ENCODE measurements at regions not wholly inside any gene's neighbourhood (a gene's known extent, or its start where the extent isn't known, plus 50 kb on each side); places are given as distances from the start of the nearest gene placed in this dataset.
A peak's percentile ranks its signal among the peaks of the same experiment; 100 is the strongest.

DNA sequence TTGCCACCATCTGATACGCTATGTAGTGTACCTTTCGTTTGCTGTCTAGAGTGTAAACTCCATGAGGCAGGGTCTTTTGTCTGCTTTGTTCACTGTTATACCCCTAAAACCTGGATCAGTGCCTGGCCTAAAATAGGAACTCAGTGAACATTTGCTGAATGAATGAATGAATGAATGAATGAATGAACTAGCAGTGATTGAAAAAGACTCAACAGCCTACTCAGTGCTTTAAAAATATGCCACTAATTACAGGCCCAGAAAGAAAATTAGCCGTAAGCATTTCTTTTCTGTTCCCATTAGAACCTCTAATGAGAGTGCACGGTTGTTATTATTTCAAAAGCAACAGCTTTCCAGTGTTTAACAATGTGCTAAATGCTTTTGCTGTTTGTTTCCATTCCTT, 69.3 kb upstream of the SYT6 start:
- Histone ChIP-seq H3K36me3 (ENCODE audit: control insufficient read depth in 1 of 2, insufficient read depth in 2 of 2, low read length in 2 of 2) (no peaks in the 10 kb centered on the region), H3K9me3 (ENCODE audit: control insufficient read depth in 1 of 2, low read length in 2 of 2) (no peaks in the 10 kb centered on the region), H3K4me1 (ENCODE audit: control insufficient read depth in 1 of 2, insufficient read depth in 2 of 2, low read length in 2 of 2) (peaks cover 0 to 5% of the 10 kb centered on the region in 2 donors), H3K27ac (ENCODE audit: low read depth, low read length) (no peak overlapping the region), H3K4me3 (ENCODE audit: low read depth in 1 of 2, low read length in 2 of 2) (no peak overlapping the region), H3K27me3 (ENCODE audit: control insufficient read depth in 1 of 2, insufficient read depth in 2 of 2, low read length in 2 of 2) (no peaks in the 10 kb centered on the region), H3K9ac (ENCODE audit: low read depth in 1 of 2, low read length in 2 of 2) (no peak overlapping the region)

DNA sequence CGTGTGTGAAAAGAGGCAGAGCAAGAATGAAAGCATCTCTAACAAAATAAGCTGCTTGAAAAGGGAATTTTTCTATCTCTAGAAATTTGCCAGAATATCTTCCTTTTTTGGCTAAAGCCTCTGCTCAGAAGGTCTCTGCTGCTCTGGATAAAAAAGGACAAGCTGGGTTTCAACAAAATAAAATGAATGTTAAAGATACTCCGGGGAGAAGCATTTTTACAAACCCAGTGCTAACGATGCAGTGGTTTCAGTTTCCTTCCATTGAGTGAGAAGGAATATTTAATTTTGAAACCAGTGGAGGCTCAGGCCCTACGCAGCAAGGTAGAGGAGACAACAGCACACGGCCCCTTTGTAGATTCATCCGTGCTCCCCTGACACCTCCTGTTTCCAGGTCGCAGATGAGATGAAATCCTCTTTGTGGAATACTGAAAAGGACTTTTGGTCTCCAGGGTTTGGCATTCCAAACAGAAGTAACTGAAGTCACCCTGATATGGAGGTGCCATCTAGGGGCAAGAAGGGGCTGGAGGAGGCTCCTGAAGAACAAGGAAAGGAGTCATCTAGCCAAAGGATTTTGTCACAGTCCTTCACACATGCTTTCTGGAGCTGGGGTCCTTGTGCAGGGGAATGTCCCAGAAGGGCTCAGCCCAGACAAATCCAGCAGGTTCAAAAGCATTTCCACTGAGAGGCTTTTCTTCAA, 65.7 kb upstream of the SYT6 start:
- H3K9ac ChIP-seq (ENCODE audit: low read depth in 1 of 2, low read length in 2 of 2), result no peak overlapping the region
- no peaks in the 10 kb centered on the region for H3K27me3 ChIP-seq (ENCODE audit: control insufficient read depth in 1 of 2, insufficient read depth in 2 of 2, low read length in 2 of 2)
- H3K27ac ChIP-seq (ENCODE audit: low read depth, low read length), result no peak overlapping the region
- peak overlapping the region in 1 of 2 donors; percentile 5 for H3K4me3 ChIP-seq (ENCODE audit: low read depth in 1 of 2, low read length in 2 of 2)
- H3K4me1 ChIP-seq (ENCODE audit: control insufficient read depth in 1 of 2, insufficient read depth in 2 of 2, low read length in 2 of 2), result peaks cover 0 to 5% of the 10 kb centered on the region in 2 donors
- H3K36me3 ChIP-seq (ENCODE audit: control insufficient read depth in 1 of 2, insufficient read depth in 2 of 2, low read length in 2 of 2), result no peaks in the 10 kb centered on the region
- no peaks in the 10 kb centered on the region for H3K9me3 ChIP-seq (ENCODE audit: control insufficient read depth in 1 of 2, low read length in 2 of 2)

DNA sequence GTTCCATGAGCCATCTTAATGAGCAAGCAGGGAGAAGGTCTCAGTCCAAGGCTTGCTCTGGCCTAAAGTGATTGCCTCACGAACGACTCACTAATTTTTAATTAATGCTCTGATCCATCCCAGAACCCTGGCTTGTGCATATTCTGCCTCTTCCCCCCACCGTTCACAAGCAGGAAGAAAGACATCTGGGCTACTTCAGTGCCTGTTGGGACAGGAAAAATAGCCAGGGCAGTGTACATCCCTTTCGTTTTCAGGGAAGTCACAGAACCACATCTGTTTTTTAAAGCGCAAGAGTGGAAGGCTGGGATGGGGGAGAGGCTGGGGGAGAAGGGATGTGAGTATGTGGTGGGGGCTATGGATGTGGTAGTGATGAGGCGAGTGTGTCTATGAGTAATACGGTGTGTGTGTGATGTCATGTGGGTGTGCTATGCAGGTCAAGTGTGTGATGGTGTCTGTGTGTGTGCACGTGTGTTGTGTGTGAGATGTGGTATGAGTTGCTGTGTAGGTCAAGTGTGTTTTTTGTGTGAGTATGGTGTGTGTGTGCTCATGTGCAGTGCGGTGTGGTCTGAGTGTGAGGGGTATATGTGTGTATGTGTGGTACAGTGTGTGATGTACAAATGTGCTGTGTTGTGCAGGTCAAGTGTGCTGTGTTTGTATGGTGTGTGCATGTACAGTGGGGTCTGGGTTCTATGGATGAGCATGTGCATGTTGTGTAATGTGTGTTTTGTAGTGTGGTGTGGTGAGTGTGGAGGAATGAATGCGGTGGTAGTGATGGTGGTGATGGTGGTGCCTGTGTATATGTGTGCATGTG, 64.9 kb upstream of the SYT6 start:
- H3K9me3 ChIP-seq (ENCODE audit: control insufficient read depth in 1 of 2, low read length in 2 of 2), result no peaks in the 10 kb centered on the region
- peaks cover 0 to 5% of the 10 kb centered on the region in 2 donors for H3K4me1 ChIP-seq (ENCODE audit: control insufficient read depth in 1 of 2, insufficient read depth in 2 of 2, low read length in 2 of 2)
- no peak overlapping the region for H3K27ac ChIP-seq (ENCODE audit: low read depth, low read length)
- peak overlapping the region in 1 of 2 donors; percentile 5 for H3K4me3 ChIP-seq (ENCODE audit: low read depth in 1 of 2, low read length in 2 of 2)
- no peaks in the 10 kb centered on the region for H3K27me3 ChIP-seq (ENCODE audit: control insufficient read depth in 1 of 2, insufficient read depth in 2 of 2, low read length in 2 of 2)
- H3K36me3 ChIP-seq (ENCODE audit: control insufficient read depth in 1 of 2, insufficient read depth in 2 of 2, low read length in 2 of 2), result no peaks in the 10 kb centered on the region
- no peak overlapping the region for H3K9ac ChIP-seq (ENCODE audit: low read depth in 1 of 2, low read length in 2 of 2)

DNA sequence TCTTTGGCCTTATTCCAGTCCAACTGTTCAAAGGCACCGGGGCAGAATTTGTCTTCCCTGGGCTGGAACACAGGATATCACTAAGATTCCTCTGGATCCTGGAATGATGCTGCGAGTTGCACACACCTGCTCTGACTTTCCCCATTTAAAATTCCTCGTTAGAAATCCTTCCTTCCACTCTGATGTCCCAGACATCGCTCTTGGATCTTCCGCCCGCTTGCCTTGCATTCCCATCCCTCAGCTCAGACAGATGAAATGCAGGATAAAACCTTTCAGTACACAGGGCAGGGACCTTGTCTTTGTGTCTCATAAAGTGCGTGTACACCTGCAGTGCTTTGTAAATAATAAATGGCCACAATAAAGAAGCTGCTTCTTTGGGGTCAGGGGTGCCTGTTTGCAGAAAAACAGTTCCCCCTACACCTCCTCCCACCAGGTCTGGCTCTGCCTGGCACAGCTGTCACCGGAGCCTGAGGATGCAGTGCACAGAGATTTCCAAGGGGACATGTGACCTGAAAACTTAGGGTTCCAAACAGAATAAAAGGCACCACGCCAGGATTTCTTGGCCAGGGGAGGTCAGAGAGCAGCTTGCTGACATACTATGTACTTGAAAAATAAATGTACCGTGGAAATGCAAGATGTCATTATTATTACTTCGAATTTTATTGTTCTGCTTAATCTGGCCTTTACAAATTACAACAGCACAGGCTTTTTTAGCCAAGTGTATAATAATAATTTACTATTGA, 62.9 kb upstream of the SYT6 start:
- no peaks in the 10 kb centered on the region for H3K27me3 ChIP-seq (ENCODE audit: control insufficient read depth in 1 of 2, insufficient read depth in 2 of 2, low read length in 2 of 2)
- H3K9me3 ChIP-seq (ENCODE audit: control insufficient read depth in 1 of 2, low read length in 2 of 2), result no peaks in the 10 kb centered on the region
- H3K9ac ChIP-seq (ENCODE audit: low read depth in 1 of 2, low read length in 2 of 2), result no peak overlapping the region
- no peaks in the 10 kb centered on the region for H3K36me3 ChIP-seq (ENCODE audit: control insufficient read depth in 1 of 2, insufficient read depth in 2 of 2, low read length in 2 of 2)
- peaks cover 0 to 5% of the 10 kb centered on the region in 2 donors for H3K4me1 ChIP-seq (ENCODE audit: control insufficient read depth in 1 of 2, insufficient read depth in 2 of 2, low read length in 2 of 2)
- H3K27ac ChIP-seq (ENCODE audit: low read depth, low read length), result no peak overlapping the region
- H3K4me3 ChIP-seq (ENCODE audit: low read depth in 1 of 2, low read length in 2 of 2), result no peak overlapping the region

DNA sequence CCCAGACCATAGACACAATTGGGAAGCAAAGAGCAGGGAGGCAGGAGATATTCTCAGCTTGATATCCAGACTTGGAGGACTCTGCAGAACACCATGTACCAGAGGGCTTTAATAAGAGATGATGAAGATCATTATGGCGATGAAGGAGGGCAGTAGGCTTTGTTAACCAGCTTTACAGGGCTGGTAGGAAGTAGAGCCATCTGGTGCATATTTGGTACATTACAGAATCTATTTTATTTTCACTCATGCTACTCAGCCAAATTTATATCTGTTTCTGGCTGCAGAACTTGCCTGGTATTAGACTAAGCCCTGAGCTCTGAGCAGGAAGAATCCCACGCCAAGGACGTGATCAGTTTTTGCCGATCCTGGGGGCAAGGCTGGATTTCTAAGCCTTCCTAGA, 61.8 kb upstream of the SYT6 start:
- Histone ChIP-seq H3K27me3 (ENCODE audit: control insufficient read depth in 1 of 2, insufficient read depth in 2 of 2, low read length in 2 of 2) (no peaks in the 10 kb centered on the region), H3K4me1 (ENCODE audit: control insufficient read depth in 1 of 2, insufficient read depth in 2 of 2, low read length in 2 of 2) (peaks cover 0 to 5% of the 10 kb centered on the region in 2 donors), H3K27ac (ENCODE audit: low read depth, low read length) (no peak overlapping the region), H3K36me3 (ENCODE audit: control insufficient read depth in 1 of 2, insufficient read depth in 2 of 2, low read length in 2 of 2) (no peaks in the 10 kb centered on the region), H3K4me3 (ENCODE audit: low read depth in 1 of 2, low read length in 2 of 2) (no peak overlapping the region), H3K9me3 (ENCODE audit: control insufficient read depth in 1 of 2, low read length in 2 of 2) (no peaks in the 10 kb centered on the region), H3K9ac (ENCODE audit: low read depth in 1 of 2, low read length in 2 of 2) (no peak overlapping the region)

DNA sequence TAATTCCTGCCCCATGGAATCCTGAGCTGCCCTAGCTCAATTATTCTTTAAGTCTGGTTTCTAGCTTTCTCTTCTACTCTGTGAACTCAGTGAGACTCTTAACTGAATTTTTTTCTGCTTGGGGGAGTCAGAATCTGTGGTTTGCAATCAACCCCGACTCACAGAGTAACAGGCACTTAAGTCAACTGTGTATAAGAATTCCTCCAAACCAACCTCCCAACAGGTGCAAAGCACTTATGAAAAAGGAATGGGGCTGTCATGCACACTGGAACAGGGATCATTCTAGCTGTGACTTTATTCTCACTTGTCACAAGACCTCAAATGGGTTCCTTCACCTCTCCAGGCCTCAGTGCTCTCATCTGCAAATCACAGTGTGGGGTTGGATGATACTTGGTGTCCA, 60.3 kb upstream of the SYT6 start:
- peaks cover 0 to 4% of the 10 kb centered on the region in 2 donors for H3K27me3 ChIP-seq (ENCODE audit: control insufficient read depth in 1 of 2, insufficient read depth in 2 of 2, low read length in 2 of 2)
- H3K9ac ChIP-seq (ENCODE audit: low read depth in 1 of 2, low read length in 2 of 2), result no peak overlapping the region
- no peak overlapping the region for H3K4me3 ChIP-seq (ENCODE audit: low read depth in 1 of 2, low read length in 2 of 2)
- no peaks in the 10 kb centered on the region for H3K36me3 ChIP-seq (ENCODE audit: control insufficient read depth in 1 of 2, insufficient read depth in 2 of 2, low read length in 2 of 2)
- peaks cover 0 to 5% of the 10 kb centered on the region in 2 donors for H3K4me1 ChIP-seq (ENCODE audit: control insufficient read depth in 1 of 2, insufficient read depth in 2 of 2, low read length in 2 of 2)
- H3K9me3 ChIP-seq (ENCODE audit: control insufficient read depth in 1 of 2, low read length in 2 of 2), result no peaks in the 10 kb centered on the region
- no peak overlapping the region for H3K27ac ChIP-seq (ENCODE audit: low read depth, low read length)

DNA sequence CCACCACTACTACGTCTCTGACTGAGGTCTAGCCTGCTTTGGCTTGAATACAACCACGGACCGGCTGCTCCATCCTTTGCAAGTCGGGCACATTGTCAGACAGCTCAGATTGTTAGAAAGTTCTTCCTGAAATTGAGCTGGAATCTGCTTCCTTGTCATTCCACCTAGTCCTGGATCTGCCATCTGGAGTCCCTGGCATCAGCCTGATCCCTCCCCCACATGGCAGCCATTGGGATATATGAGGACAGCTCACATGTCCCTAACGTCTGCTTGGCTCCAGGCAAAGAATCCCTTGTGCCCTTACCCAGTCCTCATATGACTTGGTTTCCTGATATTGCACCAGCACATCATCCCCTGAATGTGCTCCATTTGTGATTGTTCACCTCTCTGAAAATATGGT, 56.3 kb upstream of the SYT6 start:
- H3K4me3 ChIP-seq (ENCODE audit: low read depth in 1 of 2, low read length in 2 of 2), result no peak overlapping the region
- no peaks in the 10 kb centered on the region for H3K36me3 ChIP-seq (ENCODE audit: control insufficient read depth in 1 of 2, insufficient read depth in 2 of 2, low read length in 2 of 2)
- H3K4me1 ChIP-seq (ENCODE audit: control insufficient read depth in 1 of 2, insufficient read depth in 2 of 2, low read length in 2 of 2), result no peaks in the 10 kb centered on the region
- peaks cover 10% of the 10 kb centered on the region in 2 donors for H3K27me3 ChIP-seq (ENCODE audit: control insufficient read depth in 1 of 2, insufficient read depth in 2 of 2, low read length in 2 of 2)
- no peaks in the 10 kb centered on the region for H3K9me3 ChIP-seq (ENCODE audit: control insufficient read depth in 1 of 2, low read length in 2 of 2)
- no peak overlapping the region for H3K27ac ChIP-seq (ENCODE audit: low read depth, low read length)
- no peak overlapping the region for H3K9ac ChIP-seq (ENCODE audit: low read depth in 1 of 2, low read length in 2 of 2)

DNA sequence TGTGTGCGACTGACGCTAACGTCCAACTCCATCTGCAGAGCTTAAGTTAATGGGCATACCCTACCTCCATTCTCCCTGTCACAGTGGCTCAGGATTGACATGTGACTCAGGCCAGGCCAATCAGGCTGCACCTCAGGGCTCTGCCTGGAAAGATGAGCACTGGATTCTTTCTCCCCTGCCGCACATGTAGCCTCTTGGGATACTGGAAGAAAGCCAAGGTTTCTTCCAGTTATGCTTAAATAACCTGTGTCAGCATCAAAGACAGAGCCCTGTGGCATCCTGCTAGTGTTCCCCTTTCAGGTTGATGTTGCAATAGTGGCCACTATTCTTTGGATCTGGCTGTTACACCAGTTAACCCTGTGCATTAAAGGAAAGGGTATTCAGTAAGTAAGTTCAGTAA, 55.0 kb upstream of the SYT6 start:
- Histone ChIP-seq H3K27ac (ENCODE audit: low read depth, low read length) (no peak overlapping the region), H3K9me3 (ENCODE audit: control insufficient read depth in 1 of 2, low read length in 2 of 2) (no peaks in the 10 kb centered on the region), H3K9ac (ENCODE audit: low read depth in 1 of 2, low read length in 2 of 2) (no peak overlapping the region), H3K36me3 (ENCODE audit: control insufficient read depth in 1 of 2, insufficient read depth in 2 of 2, low read length in 2 of 2) (no peaks in the 10 kb centered on the region), H3K4me3 (ENCODE audit: low read depth in 1 of 2, low read length in 2 of 2) (no peak overlapping the region), H3K4me1 (ENCODE audit: control insufficient read depth in 1 of 2, insufficient read depth in 2 of 2, low read length in 2 of 2) (no peaks in the 10 kb centered on the region), H3K27me3 (ENCODE audit: control insufficient read depth in 1 of 2, insufficient read depth in 2 of 2, low read length in 2 of 2) (peaks cover 10% of the 10 kb centered on the region in 2 donors)

DNA sequence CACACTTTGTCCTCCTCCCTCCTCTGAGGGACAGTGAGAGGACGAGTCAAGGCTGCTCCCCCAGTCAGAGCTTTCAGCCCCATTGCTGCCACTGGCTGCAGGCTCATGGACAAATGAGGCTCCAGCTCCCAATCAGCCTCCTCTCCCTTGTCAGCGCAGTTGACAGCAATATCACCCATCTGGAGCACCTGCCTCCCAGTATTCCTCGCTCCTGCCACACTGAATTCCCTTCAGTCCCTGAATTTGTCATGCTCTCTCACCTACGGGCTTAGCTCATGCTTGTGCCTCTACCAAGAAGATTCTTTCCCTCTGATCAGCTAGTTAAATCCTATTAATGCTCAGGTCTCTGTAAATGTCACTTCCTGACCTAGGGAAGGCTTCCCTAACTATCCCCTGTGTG, 54.4 kb upstream of the SYT6 start:
- no peaks in the 10 kb centered on the region for H3K36me3 ChIP-seq (ENCODE audit: control insufficient read depth in 1 of 2, insufficient read depth in 2 of 2, low read length in 2 of 2)
- H3K4me3 ChIP-seq (ENCODE audit: low read depth in 1 of 2, low read length in 2 of 2), result no peak overlapping the region
- H3K9ac ChIP-seq (ENCODE audit: low read depth in 1 of 2, low read length in 2 of 2), result no peak overlapping the region
- no peaks in the 10 kb centered on the region for H3K9me3 ChIP-seq (ENCODE audit: control insufficient read depth in 1 of 2, low read length in 2 of 2)
- peaks cover 10% of the 10 kb centered on the region in 2 donors for H3K27me3 ChIP-seq (ENCODE audit: control insufficient read depth in 1 of 2, insufficient read depth in 2 of 2, low read length in 2 of 2)
- H3K4me1 ChIP-seq (ENCODE audit: control insufficient read depth in 1 of 2, insufficient read depth in 2 of 2, low read length in 2 of 2), result no peaks in the 10 kb centered on the region
- no peak overlapping the region for H3K27ac ChIP-seq (ENCODE audit: low read depth, low read length)

DNA sequence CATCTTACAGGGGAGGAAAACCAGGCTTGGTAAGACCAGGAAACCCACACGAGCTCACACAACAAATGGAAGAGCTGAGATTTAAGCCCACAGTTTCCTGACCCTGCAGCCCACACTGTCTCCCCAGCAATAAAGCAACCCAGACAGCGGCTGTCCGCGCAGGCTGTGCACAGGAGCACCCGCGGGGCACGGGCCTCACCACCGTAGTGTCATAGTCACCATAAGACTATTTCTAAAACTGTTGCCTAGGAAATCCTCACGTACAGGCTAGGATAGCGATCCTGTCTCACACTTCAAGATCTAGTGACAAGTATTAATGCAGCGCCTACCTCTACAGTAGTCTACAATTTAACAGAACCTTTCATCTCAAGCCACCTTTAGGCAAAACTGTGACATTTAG, 54.0 kb upstream of the SYT6 start:
- Histone ChIP-seq H3K36me3 (ENCODE audit: control insufficient read depth in 1 of 2, insufficient read depth in 2 of 2, low read length in 2 of 2) (no peaks in the 10 kb centered on the region), H3K4me1 (ENCODE audit: control insufficient read depth in 1 of 2, insufficient read depth in 2 of 2, low read length in 2 of 2) (no peaks in the 10 kb centered on the region), H3K27me3 (ENCODE audit: control insufficient read depth in 1 of 2, insufficient read depth in 2 of 2, low read length in 2 of 2) (peaks cover 10% of the 10 kb centered on the region in 2 donors), H3K9me3 (ENCODE audit: control insufficient read depth in 1 of 2, low read length in 2 of 2) (no peaks in the 10 kb centered on the region), H3K9ac (ENCODE audit: low read depth in 1 of 2, low read length in 2 of 2) (no peak overlapping the region), H3K27ac (ENCODE audit: low read depth, low read length) (no peak overlapping the region), H3K4me3 (ENCODE audit: low read depth in 1 of 2, low read length in 2 of 2) (no peak overlapping the region)
